ENCODE measurements at regions not wholly inside any gene's neighbourhood (a gene's known extent, or its start where the extent isn't known, plus 50 kb on each side); places are given as distances from the start of the nearest gene placed in this dataset.

GRCh38 chr3:30319713-30320112, 286.7 kb upstream of the TGFBR2 start:
- TF ChIP-seq CTCF (IDR thresholded peaks at IDR 0.05): peak in 5 of 6 experiments; percentile 33 to 64 (median 49)
- TF ChIP-seq POLR2A (IDR thresholded peaks at IDR 0.05): no peak
